Smooth muscle cell (in vitro differentiated cells): ENCODE measurements at regions not wholly inside any gene's neighbourhood (a gene's known extent, or its start where the extent isn't known, plus 50 kb on each side); places are given as distances from the start of the nearest gene placed in this dataset.
A peak's percentile ranks its signal among the peaks of the same experiment; 100 is the strongest.

Experiments used
- DNase-seq: peaks from one replicate; lab custom pipeline; 2025; ENCODE audit not compliant: unreplicated experiment; lab: John Stamatoyannopoulos, UW
- H2AFZ ChIP-seq: fragments of 200-600 bp; sonication (generic); 2 replicates; pipeline ENCODE4 v1.6.0; 2016; ENCODE audit warnings: antibody characterized with exemption, low read depth, mild to moderate bottlenecking
- H3F3A ChIP-seq: fragments of 200-600 bp; sonication (generic); 2 replicates; pipeline ENCODE4 v1.6.0; 2017; ENCODE audit warnings: antibody characterized with exemption, low read depth
- H3K27ac ChIP-seq: fragments of 200-600 bp; sonication (generic); 2 replicates; pipeline ENCODE4 v1.5.1; 2016; ENCODE audit warnings: low read depth, mild to moderate bottlenecking
- H3K27me3 ChIP-seq: fragments of 200-600 bp; sonication (generic); 2 replicates; pipeline ENCODE4 v1.6.1; 2016; ENCODE audit warnings: low read depth, mild to moderate bottlenecking
- H3K36me3 ChIP-seq: fragments of 200-600 bp; sonication (generic); 2 replicates; pipeline ENCODE4 v1.5.1; 2016; ENCODE audit warnings: low read depth
- H3K4me1 ChIP-seq: fragments of 200-600 bp; sonication (generic); 2 replicates; pipeline ENCODE4 v1.5.1; 2016; ENCODE audit warnings: low read depth
- H3K4me2 ChIP-seq: fragments of 200-600 bp; sonication (generic); 2 replicates; pipeline ENCODE4 v1.6.0; 2016; ENCODE audit warnings: mild to moderate bottlenecking
- H3K4me3 ChIP-seq: fragments of 200-600 bp; sonication (generic); 2 replicates; pipeline ENCODE4 v1.5.1; 2016; ENCODE audit warnings: mild to moderate bottlenecking
- H3K79me2 ChIP-seq: fragments of 200-600 bp; sonication (generic); 2 replicates; pipeline ENCODE4 v1.6.0; 2016; ENCODE audit warnings: low read depth, mild to moderate bottlenecking
- H3K9ac ChIP-seq: fragments of 200-600 bp; sonication (generic); 2 replicates; pipeline ENCODE4 v1.6.0; 2016; ENCODE audit warnings: low read depth
- H3K9me3 ChIP-seq: fragments of 200-600 bp; sonication (generic); replicated peaks from 2 replicates; pipeline ENCODE4 v1.5.1; 2016; ENCODE audit warnings: low read depth
- H4K20me1 ChIP-seq: fragments of 200-600 bp; sonication (generic); 2 replicates; pipeline ENCODE4 v1.6.0; 2016; ENCODE audit warnings: low read depth
- WGBS: methylation state at CpG from one replicate; pipeline ENCODE4 v1.1.7; 2016; ENCODE audit warnings: low lambda C conversion rate; 5-methylcytosine and 5-hydroxymethylcytosine counted together
- TF ChIP-seq, protein P1 (sequence below): fragments of 200-600 bp; sonication (generic); IDR thresholded peaks from 2 replicates; pipeline ENCODE4 v1.5.1; 2017; ENCODE audit warnings: borderline replicate concordance, mild to moderate bottlenecking, antibody characterized with exemption; ENCODE audit not compliant: insufficient read depth, poor library complexity, severe bottlenecking

GRCh38 chr10:3902809-3903410, 117.9 kb upstream of the KLF6 start:
- TF ChIP-seq, protein P1, sequence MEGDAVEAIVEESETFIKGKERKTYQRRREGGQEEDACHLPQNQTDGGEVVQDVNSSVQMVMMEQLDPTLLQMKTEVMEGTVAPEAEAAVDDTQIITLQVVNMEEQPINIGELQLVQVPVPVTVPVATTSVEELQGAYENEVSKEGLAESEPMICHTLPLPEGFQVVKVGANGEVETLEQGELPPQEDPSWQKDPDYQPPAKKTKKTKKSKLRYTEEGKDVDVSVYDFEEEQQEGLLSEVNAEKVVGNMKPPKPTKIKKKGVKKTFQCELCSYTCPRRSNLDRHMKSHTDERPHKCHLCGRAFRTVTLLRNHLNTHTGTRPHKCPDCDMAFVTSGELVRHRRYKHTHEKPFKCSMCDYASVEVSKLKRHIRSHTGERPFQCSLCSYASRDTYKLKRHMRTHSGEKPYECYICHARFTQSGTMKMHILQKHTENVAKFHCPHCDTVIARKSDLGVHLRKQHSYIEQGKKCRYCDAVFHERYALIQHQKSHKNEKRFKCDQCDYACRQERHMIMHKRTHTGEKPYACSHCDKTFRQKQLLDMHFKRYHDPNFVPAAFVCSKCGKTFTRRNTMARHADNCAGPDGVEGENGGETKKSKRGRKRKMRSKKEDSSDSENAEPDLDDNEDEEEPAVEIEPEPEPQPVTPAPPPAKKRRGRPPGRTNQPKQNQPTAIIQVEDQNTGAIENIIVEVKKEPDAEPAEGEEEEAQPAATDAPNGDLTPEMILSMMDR: no peak
- DNase-seq: no peak
- no peaks in the 10 kb centered on the region for H3K79me2 ChIP-seq
- no peaks in the 10 kb centered on the region for H3K9me3 ChIP-seq
- H3F3A ChIP-seq: peaks cover 2% of the 10 kb centered on the region
- no peaks in the 10 kb centered on the region for H4K20me1 ChIP-seq
- no peak overlapping the region for H3K4me3 ChIP-seq
- peak overlapping the region; percentile 29 for H2AFZ ChIP-seq
- H3K4me1 ChIP-seq: no peaks in the 10 kb centered on the region
- no peaks in the 10 kb centered on the region for H3K36me3 ChIP-seq
- H3K9ac ChIP-seq: peak overlapping the region; percentile 41
- over 99% methylated on average over 6 of the region's 6 CpGs for WGBS
- H3K4me2 ChIP-seq: peak overlapping the region; percentile 2
- peak overlapping the region; percentile 83 for H3K27ac ChIP-seq
- H3K27me3 ChIP-seq: no peaks in the 10 kb centered on the region

GRCh38 chr10:3902054-3902808, 117.2 kb upstream of the KLF6 start:
- H3K4me2 ChIP-seq: peak overlapping the region; percentile 2

GRCh38 chr10:3901370-3901769, 116.4 kb upstream of the KLF6 start:
- Histone ChIP-seq H3K9me3 (no peaks in the 10 kb centered on the region), H4K20me1 (no peaks in the 10 kb centered on the region), H3K36me3 (no peaks in the 10 kb centered on the region), H3K27ac (no peak overlapping the region), H3K4me1 (no peaks in the 10 kb centered on the region), H3K79me2 (no peaks in the 10 kb centered on the region), H3K27me3 (no peaks in the 10 kb centered on the region), H3F3A (peaks cover 2% of the 10 kb centered on the region), H3K4me2 (no peak overlapping the region), H2AFZ (no peak overlapping the region), H3K4me3 (no peak overlapping the region), H3K9ac (no peak overlapping the region)
- no peak for DNase-seq
- TF ChIP-seq, protein P1: no peak
- 87% methylated on average over 2 of the region's 2 CpGs for WGBS

More at GRCh38 chr10:3902054-3902808, 117.2 kb upstream of the KLF6 start:
- Histone ChIP-seq H3K4me1 (no peaks in the 10 kb centered on the region), H3F3A (peaks cover 2% of the 10 kb centered on the region), H4K20me1 (no peaks in the 10 kb centered on the region), H3K27me3 (no peaks in the 10 kb centered on the region), H3K4me3 (no peak overlapping the region), H3K27ac (peak overlapping the region; percentile 83), H3K79me2 (no peaks in the 10 kb centered on the region), H3K9ac (peak overlapping the region; percentile 41), H3K36me3 (no peaks in the 10 kb centered on the region), H2AFZ (peak overlapping the region; percentile 41), H3K9me3 (no peaks in the 10 kb centered on the region)
- WGBS: 53% methylated on average over 8 of the region's 8 CpGs
- no peak for DNase-seq
- TF ChIP-seq, protein P1: no peak
